HG02798 (cell line): ENCODE measurements at regions not wholly inside any gene's neighbourhood (a gene's known extent, or its start where the extent isn't known, plus 50 kb on each side); places are given as distances from the start of the nearest gene placed in this dataset.
"Not testable (repeated sequence)": the region's sequence is repeated elsewhere in the genome, so short reads cannot be mapped to it uniquely, and the experiment has no call there.

Experiments used
- ATAC-seq: cut with Tn5 transposase; IDR thresholded peaks from one replicate; pipeline ENCODE4 v1.9.1; 2021; ENCODE audit warnings: mild to moderate bottlenecking; ENCODE audit not compliant: unreplicated experiment, poor library complexity

GRCh38 chr4:181766061-181766548, 477.1 kb upstream of the TENM3 start:
- no peak for ATAC-seq

DNA sequence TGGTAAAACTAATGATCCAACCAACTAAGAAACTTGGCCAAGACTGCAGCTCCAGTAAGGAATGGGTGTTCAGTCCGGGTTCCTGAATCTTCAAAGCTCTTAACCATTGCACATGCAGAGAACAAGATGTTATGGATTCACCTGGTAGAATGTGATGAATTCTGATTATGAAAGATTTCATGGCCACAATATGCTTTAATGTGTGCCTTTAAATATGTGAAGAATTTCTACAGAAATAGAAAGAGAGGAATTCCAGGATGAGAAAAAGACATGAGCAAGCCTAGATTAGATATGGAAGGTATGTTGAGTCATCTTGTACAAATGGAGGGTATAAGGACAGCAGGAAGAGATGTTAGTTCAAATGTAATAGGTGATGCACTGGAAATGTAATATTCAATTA, 472.2 kb upstream of the TENM3 start:
- no peak for ATAC-seq

DNA sequence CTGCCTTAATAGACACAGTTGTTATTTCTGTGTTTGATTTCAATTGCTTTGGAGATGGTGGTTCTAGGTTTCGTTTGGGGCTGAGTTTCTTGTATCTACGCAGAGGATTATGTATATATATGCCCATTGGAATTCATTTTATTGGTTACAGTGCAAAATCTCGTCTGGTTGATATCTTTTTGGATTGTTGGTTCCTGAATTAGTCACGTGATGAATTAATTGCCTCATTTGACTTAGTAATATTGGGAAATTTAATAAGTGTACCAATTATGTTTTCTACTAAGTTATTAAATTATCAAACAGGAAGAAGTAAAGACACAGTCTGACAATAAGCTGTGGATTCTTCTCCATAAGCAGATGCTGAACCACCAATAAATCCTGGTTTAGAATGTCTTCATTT, 467.9 kb upstream of the TENM3 start:
- no peak for ATAC-seq

DNA sequence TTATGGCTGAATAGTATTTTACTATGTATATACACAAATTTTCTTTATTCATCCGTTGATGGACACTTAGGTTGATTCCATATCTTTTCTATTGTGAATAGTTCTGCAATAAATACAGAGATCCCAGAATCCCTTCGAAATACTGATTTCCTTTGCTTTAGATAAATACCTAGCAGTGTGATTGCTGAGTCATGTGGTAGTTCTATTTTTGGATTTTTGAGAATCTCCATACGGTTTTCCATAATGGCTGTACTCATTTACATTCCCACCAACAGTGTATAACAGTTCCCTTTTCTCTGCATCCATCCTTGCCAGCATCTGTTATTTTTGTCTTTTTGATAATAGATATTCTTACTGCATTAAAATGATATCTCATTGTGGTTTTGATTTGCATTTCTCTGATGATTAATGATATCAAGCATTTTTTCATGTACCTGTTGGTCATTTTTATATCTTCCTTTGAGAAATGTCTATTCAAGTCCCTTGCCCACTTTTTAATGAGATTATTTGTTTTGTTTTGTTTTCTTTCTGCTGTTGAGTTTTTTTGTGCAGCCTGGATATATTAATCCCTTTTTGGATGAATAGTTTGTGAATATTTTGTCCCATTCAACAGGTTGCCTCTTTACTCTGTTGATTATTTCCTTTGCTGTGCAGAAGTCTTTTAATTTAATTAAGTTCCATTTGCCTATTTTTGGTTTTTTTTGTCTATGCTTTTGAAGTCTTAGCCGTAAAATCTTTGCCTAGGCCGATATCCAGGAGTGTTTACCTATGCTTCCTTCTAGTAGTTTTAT, 466.7 kb upstream of the TENM3 start:
- ATAC-seq: no peak

DNA sequence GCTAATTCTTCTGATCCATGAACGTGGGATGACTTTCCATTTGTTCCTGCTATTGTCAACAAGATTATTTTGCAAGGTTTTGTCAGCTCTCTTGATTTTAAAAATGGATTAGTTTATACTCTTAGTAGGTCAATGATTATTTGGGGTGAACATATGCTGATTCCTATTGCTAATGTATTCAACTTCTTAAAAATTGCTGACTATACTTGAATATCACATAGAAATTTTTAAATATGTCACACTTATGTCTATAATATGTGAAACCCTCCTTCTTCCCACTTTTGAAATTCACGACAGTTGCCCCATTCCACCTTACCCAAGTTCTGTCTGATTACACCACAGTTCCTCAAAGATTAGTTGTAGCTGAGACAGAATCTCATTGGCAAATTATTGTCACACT, 465.7 kb upstream of the TENM3 start:
- ATAC-seq: no peak

DNA sequence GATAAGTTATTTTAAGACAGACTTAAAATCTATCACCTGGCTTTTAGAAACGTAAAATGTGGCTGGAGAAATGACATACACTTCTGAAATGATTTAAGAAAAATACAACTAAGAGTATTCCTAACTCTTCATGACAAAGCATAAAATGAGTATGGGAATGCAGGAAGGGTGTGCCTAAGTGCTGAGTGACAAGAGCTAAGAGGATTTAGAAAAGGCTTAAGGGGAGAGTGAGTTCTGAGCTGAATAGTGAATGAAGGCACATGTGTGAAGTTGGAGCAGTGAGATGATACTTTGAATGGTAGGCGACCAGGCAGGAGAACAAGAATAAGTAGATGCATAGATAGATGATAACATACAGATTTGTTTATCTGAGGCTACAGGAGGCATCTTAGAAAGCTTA, 458.3 kb upstream of the TENM3 start:
- ATAC-seq: no peak

DNA sequence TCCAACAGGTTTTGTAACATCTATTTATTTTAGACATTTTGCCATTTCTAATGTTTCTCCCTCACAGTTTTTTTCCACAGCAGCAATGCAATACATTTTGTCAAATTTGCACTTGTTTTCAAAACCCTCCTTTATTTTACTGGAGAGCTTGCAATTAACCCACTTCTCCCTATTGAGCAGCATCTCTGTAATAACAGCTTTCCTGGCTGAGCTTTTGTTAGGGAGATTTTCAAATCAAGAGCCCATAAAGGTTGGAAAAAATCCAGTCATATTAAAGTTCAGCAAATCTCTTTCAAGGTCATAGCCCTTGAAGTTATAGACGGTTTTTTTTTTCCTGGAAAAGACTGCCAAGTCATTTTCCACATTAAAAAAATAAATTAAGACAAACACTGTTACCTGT, 450.6 kb upstream of the TENM3 start:
- ATAC-seq: no peak

DNA sequence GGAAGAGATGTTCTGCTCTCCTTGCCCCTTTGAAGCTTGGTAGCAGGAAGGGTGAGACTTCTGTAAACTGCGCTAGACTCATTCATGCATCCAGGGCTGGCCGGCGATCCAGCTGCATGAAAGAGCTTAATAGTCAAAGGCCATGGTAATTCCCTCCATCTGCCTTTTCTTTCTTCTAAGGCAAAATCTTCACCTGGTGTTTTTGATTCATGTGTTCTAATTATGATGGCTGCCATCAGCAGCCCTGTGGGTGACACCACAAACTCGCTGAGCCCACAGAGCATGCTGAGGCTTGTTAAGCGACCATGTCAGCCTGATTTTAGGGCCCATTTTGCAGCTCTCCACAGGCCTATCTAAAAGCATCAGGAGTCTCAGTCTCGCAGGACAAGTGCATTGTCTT, 450.1 kb upstream of the TENM3 start:
- no peak for ATAC-seq

GRCh38 chr4:181796502-181796901, 446.7 kb upstream of the TENM3 start:
- no peak for ATAC-seq

- no peak for ATAC-seq
Measured at GRCh38 chr4:181798536-181798935, 444.7 kb upstream of the TENM3 start.

DNA sequence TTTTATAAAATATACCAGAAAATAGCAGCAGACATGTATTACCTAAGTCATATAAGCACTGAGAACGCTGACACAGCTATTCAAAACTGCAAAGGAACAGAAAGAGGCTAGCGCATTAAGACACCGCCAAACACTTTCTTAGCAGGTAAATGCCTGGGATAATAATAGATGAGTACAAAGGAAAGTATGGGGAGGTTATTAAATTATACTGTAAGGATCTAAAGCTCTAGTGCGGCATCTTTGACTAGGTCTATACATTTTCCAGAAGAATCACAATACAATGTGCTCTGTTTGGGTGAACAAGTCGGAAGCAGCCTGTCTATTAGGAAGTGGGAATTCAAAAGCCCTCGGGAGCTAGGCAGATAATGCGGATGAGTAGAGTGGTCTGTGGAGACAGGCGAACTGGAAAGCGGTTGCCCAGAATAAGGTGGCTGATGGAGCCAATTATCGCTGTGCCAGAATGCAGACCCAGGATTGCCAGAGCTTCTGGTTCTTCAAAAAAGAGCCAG, 443.6 kb upstream of the TENM3 start:
- ATAC-seq: no peak

- ATAC-seq: no peak
Measured at GRCh38 chr4:181802207-181802606, 441.0 kb upstream of the TENM3 start.

DNA sequence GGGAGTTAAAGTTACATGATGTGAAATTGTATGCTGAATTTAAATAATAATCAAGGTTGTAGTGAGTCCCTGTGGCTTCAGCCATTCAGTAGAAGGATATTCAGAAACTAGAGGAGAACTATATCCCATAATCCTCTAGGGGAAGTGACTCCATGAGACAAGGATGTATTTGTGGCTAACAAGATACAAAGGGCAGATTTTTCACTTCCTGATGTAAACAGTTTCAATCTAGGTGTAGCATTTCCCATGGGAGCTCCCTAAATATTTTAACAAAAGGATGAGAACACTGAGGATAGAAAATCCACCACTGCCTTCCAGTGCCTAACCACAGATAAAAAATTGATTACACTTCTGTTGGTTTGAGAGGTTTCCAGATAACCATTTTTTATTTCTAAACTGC, 435.4 kb upstream of the TENM3 start:
- ATAC-seq: no peak

- no peak for ATAC-seq
Measured at GRCh38 chr4:181810711-181811110, 432.5 kb upstream of the TENM3 start.

DNA sequence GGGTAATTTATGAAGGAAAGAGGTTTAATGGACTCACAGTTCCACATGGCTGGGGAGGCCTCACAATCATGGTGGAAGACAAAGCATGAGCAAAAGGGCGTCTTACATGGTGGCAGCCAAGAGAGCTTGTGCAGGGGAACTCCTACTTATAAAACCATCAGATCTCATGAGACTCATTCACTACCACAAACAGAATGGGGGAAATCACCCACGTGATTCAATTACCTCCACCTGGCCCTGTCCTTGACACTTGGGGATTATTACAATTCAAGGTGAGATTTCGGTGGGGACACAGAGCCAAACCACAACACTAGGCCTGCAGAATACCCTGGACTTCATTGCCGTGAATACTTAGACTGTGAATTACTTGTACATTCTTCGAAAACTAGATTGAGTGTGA, 431.7 kb upstream of the TENM3 start:
- ATAC-seq: not testable (repeated sequence)

DNA sequence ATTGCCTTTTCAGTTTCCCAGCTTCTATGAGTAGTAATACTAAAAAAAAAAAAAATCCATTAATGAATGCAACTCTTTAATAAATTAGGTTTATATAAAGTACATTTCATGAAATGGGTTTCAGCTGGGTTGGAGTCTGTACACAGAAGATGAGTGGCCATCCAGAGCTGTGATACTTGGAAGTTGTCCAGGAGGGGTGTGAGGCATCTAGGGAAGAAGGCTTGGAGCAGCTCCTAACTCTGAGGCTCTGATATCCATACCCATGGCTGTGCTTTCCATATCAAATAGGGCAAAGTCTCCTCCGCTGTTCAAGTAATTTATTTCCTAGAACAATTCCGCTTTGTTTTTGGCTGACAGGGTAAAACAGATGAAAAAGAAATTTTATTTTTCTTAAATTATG, 423.3 kb upstream of the TENM3 start:
- ATAC-seq: no peak

GRCh38 chr4:181820553-181820952, 422.6 kb upstream of the TENM3 start:
- ATAC-seq: no peak

GRCh38 chr4:181821039-181822004, 421.9 kb upstream of the TENM3 start:
- peak; percentile 82 for ATAC-seq

GRCh38 chr4:181822005-181822375, 421.2 kb upstream of the TENM3 start:
- peak; percentile 37 for ATAC-seq

- ATAC-seq: no peak
Measured at GRCh38 chr4:181823183-181823582, 420.0 kb upstream of the TENM3 start.

DNA sequence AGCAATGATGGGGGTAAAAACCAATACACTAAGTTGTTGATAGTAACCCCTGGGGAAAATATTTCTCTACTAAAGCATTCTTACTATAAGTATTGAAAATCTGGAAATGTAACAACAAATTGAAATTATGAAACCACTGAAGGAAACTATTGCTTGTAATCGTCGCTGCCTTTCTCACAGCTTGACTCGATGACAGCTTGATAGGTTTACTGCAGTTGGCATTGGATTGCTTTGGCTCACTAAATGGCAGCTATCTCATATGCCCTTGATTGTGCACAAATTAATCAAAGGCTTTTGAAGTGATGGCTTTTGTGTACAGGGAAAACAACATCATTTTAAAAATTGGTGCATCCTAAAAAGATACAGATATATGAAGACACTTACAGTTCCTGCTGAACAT, 419.6 kb upstream of the TENM3 start:
- ATAC-seq: no peak
